CD1c-positive myeloid dendritic cell (primary cell): ENCODE measurements at regions not wholly inside any gene's neighbourhood (a gene's known extent, or its start where the extent isn't known, plus 50 kb on each side); places are given as distances from the start of the nearest gene placed in this dataset.

Experiments
- DNase-seq: peaks from one replicate; pipeline ENCODE4 v3.0.0-alpha.2; 2016; ENCODE audit errors: extremely low spot score

DNA sequence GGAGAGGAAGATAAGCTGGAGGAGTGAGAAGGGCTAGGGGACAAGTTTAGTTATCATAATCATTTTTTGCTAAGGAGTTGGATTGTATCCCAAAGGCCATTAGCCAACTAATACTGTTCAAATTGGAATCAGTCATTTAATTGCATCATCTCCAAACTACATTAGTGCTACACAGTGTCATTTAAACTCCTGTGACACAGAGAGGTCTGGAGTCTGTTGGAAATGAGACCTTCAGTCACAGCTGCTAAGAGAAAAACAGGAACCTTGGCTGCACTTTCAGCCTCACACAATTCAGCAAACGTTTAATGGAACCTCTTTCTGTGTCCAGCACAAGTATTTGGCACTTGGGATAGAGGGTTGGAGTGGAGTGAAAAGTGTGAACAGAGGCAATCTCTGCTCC is 175.5 kb upstream of the MGAT5 start:
- DNase-seq = peak; percentile 37

- peak; percentile 69 for DNase-seq
Observed at GRCh38 chr2:134079373-134079772, 174.5 kb upstream of the MGAT5 start.

DNA sequence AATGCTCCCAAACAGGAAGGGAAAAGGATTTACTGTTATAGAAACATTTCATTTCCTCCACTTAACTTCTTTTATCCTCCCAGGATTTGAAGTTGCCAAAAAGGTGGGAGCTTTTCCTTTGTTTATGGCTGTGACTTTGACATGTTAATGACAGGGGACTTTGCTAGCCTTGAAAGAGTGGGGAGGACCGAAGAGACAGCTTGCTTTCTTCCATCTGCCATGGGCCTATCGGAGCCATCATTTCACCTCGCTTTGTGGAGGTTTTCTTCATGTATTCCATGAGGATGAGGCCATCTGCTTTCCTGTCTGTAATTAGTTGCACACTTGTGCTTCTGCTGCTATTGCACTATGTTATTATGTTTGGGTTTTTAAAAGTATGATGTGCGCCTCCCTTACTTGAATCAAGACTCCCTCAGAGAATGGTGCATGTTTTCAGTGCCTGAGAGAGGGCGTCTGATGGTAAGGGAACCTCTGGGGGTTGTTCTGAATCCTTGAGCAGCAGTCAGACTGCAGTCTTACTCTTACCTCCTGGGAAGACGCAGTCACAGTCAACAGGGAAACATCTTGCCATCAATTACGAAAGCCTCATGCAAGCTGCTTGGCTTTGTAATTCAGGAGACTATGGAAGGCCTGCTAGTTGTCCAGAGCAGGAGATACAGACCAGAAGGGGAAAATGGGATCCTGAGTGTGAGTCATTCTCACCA is 173.3 kb upstream of the MGAT5 start:
- no peak for DNase-seq

DNA sequence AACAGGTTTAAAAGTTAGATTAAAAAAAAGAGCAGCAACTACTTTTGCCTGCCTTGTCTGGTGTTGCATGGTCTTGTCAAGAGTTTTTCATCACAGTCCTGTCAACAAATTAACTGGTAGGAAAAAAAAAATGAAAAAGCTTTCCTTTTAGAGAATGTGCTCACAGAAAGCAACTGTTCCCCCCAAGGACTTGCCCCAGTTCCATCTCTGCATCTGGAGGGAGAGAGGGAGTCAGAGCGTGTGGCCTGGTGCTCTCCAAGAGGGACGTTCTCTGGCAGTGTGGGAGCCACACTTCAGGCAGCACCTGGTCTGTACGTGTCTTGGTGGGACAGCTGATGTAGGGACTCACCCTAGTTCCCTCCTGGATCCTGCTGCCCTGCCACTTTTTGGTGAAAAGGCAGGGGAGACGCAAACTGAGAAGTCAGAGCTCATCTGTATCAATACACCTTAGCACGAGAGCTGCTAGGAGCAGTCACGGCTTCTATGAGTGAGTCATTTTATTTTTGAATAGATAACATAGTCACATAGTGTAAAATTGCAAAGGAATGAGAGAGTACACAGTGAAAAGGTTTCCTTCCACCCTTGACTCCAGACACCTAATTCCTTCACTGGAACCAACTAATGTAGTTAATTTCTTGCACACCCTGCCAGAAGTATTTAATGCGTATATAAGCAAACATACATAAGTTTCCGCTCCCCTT is 172.5 kb upstream of the MGAT5 start:
- no peak for DNase-seq

DNA sequence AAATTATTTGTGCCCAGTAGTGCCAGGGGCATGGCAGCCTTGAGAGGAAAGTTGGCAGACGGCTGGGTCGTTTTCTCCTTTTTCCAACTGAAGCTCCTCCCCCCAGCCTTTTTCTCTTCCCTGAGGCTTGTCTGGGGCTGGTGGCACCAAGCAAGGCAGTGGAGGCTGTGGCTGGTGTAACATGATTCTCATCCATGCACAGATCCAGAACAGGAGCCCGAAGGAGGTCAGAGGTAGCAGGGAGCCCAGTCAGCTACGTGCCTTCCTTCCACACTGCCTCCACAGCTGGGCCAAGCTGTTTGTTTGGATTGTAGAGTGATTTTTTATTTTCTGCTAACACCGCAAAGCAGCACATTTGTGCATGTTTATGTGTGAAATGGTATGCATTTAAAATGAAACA is 170.3 kb upstream of the MGAT5 start:
- DNase-seq = no peak

GRCh38 chr2:134086594-134087219 is 167.2 kb upstream of the MGAT5 start:
- no peak for DNase-seq

DNA sequence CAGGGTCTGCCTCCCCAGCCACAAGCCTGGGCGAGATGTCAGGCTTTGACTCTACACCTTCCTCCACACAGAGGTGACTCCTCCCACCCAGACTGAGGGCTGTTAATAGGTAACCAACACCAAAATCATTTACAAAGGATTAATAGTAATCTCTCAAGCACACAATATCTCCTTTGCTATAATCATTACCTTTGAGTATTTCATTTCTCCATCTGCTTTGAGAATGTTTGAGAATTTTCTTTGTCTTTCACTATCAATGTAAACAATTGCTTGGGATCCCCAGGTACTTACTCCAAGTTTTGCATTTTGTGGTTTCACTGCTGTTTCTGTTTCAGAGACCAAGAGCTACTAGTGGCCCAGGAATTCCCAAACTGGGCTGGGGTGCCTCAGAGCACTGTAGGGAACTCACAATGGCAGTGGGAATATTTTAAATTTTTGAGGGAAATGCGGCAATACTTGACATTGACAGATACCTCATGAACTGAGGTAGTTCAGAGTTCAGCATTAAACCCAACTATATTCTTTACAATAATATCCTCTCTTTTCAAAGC is 166.4 kb upstream of the MGAT5 start:
- no peak for DNase-seq

GRCh38 chr2:134089454-134089853 is 164.4 kb upstream of the MGAT5 start:
- no peak for DNase-seq

GRCh38 chr2:134097740-134098139 is 156.1 kb upstream of the MGAT5 start:
- peak; percentile 26 for DNase-seq

DNA sequence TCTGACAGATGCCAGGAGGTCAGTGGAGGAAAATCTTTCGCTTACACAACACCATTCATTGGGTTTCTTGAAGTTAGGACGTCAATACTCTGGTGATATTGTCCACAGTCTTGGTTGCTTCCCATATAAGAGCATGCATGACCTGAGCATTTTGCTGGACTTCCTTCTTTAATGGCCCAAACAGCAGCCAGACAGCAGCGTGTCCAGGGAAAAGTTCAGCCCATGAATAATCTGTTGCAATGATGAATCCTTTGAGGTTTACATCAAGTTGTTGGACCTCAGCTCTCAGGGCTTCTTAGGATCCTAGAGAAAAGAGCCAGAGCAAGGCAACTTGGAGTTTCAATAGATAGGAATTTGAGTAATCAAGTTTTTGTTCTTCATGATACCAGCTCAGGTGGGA is 155.6 kb upstream of the MGAT5 start:
- peak; percentile 48 for DNase-seq

DNA sequence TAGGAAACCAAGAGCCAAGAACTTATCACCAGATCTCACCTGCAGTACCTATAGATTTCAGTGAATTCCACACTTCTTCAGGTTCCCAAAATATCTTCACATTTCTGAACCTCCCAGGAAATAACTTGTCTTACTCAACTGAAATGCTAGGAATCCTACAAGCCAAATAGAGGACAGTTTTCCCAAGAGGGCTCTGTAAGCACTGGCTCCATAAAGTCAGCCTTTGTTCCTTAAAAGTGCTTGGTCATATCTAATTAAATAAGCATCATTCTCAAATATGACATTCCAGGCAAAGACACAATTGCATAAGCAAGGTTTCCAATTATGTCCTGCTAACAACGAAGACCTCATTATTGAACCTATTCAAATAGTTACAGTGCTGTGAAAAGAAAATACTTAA is 154.6 kb upstream of the MGAT5 start:
- DNase-seq = no peak

- DNase-seq = no peak
Observed at GRCh38 chr2:134103196-134103595, 150.7 kb upstream of the MGAT5 start.

DNA sequence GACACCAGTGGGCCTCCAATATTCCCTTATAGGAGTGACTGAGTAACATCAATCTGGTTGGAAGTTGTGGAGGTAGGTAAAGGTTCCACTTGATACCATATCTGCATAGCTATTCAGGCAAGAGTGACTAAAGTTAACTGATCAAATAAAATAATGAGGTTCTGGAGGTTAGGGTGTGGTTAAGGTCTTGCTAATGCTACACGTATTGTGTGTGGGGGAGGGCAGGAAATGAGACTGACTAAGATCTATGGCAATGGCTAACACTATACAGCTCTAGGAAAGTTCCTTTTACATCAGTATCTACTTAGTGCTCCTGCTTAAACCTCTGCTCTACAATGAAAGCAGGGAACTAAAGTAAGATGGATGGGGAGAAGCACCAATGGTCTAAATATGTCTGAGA is 149.1 kb upstream of the MGAT5 start:
- DNase-seq = no peak

GRCh38 chr2:134107402-134107801 is 146.5 kb upstream of the MGAT5 start:
- DNase-seq = no peak

DNA sequence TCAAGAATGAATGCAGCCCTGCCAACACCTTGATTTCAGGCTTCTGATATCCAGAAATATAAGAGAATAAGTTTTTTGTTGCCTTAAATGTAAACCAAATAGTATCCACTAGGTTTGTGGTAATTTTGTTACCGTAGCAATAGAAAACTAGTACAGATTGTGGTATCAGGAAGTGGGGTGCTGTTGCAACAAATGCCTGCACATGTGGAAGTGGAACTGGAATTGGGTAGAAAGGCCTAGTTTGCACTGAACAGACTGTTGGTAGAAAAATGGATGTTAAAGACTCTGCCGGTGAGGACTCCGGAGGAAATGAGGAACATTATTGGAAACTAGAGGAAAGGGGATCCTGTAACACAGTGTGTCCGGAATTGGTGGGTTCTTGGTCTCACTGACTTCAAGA is 145.8 kb upstream of the MGAT5 start:
- DNase-seq = peak; percentile 77

DNA sequence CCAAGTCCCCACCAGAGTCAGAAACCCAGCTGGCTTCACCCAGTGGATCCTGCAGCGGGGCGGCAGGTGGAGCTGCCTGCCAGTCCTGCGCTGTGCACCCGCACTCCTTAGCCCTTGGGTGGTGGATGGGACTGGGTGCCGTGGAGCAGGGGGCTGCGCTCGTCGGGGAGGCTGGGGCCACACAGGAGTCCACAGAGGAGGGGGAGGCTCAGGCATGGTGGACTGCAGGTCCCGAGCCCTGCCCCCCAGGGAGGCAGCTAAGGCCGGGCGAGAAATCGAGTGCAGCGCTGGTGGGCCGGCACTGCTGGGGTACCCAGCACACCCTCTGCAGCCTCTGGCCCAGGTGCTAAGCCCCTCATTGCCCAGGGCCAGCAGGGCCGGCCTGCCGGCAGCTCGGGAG is 144.6 kb upstream of the MGAT5 start:
- DNase-seq = no peak

DNA sequence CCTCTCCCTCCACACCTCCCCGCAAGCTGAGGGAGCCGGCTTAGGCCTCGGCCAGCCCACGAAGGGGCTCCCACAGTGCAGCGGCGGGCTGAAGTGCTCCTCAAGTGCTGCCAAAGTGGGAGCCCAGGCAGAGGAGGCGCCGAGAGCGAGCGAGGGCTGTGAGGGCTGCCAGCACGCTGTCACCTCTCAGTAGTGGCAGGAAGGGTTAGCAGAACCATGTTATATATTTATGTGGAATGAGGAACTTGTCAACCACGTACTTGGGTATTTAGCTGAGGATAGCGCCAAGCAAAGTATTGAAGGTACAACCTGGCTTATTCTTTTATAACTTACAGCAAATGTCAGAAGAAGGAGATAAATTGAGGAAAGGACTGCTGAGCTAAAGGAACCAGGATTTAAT is 144.1 kb upstream of the MGAT5 start:
- no peak for DNase-seq

GRCh38 chr2:134110532-134110931 is 143.3 kb upstream of the MGAT5 start:
- DNase-seq = no peak

- DNase-seq = no peak
Observed at GRCh38 chr2:134117676-134118075, 136.2 kb upstream of the MGAT5 start.

GRCh38 chr2:134118279-134119116 is 135.4 kb upstream of the MGAT5 start:
- DNase-seq = peak; percentile 92

DNA sequence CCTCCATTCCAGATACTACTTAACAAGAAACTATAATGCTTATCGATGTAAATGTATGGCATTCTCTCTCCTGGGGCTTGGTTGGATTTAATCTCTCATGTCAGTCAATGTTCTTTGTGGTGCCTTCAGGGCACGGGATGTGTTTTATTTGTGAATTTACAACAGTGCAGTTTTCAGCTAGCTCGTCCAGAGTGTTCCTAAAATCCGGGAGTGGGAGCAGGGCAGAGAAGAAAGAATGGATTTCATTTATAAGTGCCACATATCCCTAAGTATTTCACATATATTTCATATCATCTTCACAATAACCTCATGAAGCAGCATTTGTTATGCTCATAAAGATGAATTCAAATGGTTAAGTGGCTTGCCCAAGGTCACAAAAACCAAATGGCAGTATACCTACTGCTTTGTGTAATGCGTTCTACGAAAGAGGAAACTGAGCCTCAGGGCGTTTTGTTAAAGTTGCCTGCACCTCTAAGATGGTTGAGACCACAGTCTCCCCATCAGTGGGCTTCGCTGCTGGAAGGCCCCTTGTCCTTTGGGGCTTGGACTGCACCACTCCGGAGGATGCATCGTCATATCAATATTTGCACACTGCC is 134.7 kb upstream of the MGAT5 start:
- DNase-seq = no peak
